Gastrocnemius medialis (tissue), 4 donors: ENCODE measurements at regions not wholly inside any gene's neighbourhood (a gene's known extent, or its start where the extent isn't known, plus 50 kb on each side); places are given as distances from the start of the nearest gene placed in this dataset.

Experiments
- POLR2A ChIP-seq, 2 donors: fragments of 450-650 bp; IDR thresholded peaks; one replicate each; pipeline ENCODE4 v1.6.1; 2017; ENCODE audit warnings: antibody characterized with exemption in 2 of 2, mild to moderate bottlenecking in 2 of 2, moderate library complexity in 2 of 2
- TF ChIP-seq, protein P1 (sequence below), 5 experiments: fragments of 450-650 bp in 3 of 5; fragments of 200-600 bp in 2 of 5; sonication (generic) in 2 of 5; IDR thresholded peaks in 4 of 5; conservative IDR thresholded peaks in 1 of 5; 1 replicate in 4 of 5; 2 replicates in 1 of 5; pipeline ENCODE4 v1.5.1; 2016 to 2019; ENCODE audit warnings: antibody characterized with exemption in 5 of 5, mild to moderate bottlenecking in 3 of 5, moderate library complexity in 3 of 5

DNA sequence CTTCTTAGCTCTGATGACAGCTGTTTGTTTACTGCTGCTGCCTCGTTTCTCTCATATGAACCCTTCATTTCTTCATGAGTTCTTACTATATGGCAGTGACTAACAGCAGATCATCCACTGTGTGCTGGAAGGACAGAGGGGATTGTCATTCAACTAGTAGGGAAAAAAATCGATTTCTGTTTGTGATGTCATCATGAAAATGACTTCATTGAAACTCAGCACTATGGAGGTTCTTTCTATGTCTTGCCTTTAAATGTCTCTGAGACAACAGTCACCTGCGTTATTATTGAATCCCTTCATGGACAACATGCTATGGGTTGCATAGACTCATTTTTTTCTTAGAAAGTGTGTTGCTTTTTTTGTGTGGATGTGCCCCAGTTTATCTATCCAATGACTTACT lies 394.4 kb downstream of the DOK5 start:
- TF ChIP-seq, protein P1, sequence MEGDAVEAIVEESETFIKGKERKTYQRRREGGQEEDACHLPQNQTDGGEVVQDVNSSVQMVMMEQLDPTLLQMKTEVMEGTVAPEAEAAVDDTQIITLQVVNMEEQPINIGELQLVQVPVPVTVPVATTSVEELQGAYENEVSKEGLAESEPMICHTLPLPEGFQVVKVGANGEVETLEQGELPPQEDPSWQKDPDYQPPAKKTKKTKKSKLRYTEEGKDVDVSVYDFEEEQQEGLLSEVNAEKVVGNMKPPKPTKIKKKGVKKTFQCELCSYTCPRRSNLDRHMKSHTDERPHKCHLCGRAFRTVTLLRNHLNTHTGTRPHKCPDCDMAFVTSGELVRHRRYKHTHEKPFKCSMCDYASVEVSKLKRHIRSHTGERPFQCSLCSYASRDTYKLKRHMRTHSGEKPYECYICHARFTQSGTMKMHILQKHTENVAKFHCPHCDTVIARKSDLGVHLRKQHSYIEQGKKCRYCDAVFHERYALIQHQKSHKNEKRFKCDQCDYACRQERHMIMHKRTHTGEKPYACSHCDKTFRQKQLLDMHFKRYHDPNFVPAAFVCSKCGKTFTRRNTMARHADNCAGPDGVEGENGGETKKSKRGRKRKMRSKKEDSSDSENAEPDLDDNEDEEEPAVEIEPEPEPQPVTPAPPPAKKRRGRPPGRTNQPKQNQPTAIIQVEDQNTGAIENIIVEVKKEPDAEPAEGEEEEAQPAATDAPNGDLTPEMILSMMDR (IDR thresholded peaks at IDR 0.05 in 4 of 5, conservative IDR thresholded peaks at IDR 0.05 in 1 of 5) = no peak
- no peak for TF ChIP-seq POLR2A (IDR thresholded peaks at IDR 0.05)
